ENCODE measurements at regions not wholly inside any gene's neighbourhood (a gene's known extent, or its start where the extent isn't known, plus 50 kb on each side); places are given as distances from the start of the nearest gene placed in this dataset.

GRCh38 chr7:91632234-91632940 lies 248.1 kb downstream of the MTERF1 start:
- DNase-seq (ENCODE audit: low read depth) = no peak

DNA sequence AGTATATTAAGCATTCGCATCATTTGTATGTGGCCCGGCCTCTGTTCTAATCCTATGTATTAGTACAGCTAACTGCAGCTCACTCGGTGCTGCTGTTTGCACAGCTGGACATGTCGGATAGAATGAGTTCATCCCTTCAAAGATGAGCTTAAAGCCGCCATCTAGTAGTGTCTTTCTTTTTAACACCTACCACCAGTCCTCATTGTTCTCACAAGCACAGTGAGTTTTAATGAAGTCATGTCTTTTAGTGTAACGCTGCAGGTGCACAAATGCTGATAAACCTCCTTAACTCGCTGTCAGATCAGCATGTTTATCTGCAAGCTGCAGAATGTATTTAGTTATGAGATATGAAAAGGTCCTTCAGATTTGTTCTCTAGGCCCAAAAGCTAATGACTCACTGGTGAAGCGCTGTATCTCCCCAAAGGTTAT lies 247.5 kb downstream of the MTERF1 start:
- DNase-seq (ENCODE audit: low read depth) = peak; percentile 10

DNA sequence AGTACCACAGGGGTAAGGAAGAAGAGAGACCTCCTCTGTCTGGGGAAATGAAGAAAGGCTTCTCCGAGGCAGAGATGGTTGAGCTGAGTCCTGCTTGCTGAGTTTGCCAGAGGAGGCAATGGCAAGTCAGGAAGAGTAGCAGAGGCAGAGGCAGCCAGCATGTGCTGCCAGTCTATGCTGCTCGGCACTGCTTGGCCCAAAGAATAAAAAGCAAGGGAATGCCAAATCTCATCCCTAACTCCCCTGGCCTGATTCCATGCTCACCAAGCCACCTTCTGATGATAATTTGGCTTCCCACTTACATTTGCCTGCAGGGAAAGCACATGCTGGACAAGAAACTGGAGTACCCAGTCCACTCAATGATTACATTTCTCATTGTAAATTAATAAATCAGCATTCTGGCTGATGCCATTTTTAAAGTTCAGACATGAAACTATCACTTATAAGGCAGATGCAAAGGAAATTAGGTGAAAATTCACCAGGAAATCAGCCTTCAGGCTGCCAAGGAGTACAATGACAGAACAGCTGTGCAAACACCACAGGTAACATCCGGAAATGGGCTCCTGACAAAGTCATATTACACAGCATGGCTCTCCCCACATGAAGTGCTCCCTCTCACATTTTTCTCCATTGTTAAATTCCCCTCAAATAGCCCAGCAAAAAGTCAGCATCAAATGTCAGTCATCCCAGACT lies 245.9 kb downstream of the MTERF1 start:
- DNase-seq (ENCODE audit: low read depth) = no peak

GRCh38 chr7:91636129-91636724 lies 244.3 kb downstream of the MTERF1 start:
- peak; percentile 39 for DNase-seq (ENCODE audit: low read depth)

GRCh38 chr7:91636728-91637127 lies 243.8 kb downstream of the MTERF1 start:
- no peak for DNase-seq (ENCODE audit: low read depth)

DNA sequence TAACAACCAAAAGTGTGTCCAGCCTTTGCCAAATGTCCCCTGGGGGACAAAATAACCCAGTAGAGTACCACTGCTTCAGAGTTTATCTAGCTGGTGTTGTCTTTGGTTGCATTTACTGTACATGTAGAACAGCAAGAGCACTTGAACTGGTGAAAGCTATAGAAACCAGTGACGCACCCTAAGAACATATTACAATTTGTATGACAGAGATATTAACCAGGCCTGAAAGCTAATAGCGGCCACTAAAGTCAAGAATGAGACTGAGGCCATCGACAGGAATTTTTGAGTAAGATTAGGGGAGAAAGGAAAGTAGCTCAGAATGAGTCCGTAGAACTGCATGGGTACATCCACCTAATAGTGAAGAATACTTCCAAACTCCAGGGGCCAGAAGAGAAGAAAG lies 236.2 kb downstream of the MTERF1 start:
- DNase-seq (ENCODE audit: low read depth) = no peak

- no peak for DNase-seq (ENCODE audit: low read depth)
Measured at GRCh38 chr7:91645542-91645941, 235.0 kb downstream of the MTERF1 start.

DNA sequence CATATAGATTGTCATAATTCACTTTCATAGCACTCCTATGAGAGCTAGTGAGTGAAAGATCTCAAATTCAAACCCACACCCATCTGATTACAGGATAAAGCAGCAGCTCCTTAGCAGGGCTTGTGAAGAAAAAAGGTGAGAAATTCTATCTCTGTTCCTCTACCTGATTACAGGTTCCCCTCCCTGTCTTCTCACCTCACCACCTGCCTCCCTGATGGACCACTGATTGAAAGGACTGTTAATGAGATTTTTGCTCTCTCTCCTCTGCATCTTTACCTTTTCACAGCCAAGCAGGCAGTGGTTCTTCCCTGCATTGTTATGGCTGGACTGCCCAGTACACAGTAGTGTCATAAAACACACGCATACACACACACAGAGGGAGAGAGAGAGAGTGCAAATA lies 228.5 kb downstream of the MTERF1 start:
- no peak for DNase-seq (ENCODE audit: low read depth)

DNA sequence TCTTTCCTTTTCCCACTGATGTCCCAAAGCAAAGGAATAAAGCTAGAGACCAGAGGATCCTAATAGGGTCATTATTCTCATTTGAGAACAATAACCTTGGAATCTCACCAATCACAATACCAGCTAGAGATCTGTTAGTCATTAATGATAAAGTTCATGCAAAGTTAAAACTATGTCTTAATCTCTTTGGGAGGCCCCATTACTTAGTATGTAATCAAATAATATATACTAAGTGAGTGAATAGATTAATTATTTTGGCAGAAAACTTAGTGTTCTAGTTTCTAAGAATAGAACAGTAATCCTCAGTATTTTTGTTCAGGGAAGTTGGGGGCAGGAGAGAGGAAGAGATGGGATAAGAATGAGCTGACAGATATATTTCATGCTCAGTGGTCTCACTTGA lies 227.2 kb downstream of the MTERF1 start:
- no peak for DNase-seq (ENCODE audit: low read depth)

GRCh38 chr7:91655656-91656055 lies 224.8 kb downstream of the MTERF1 start:
- peak; percentile 78 for DNase-seq (ENCODE audit: low read depth)

DNA sequence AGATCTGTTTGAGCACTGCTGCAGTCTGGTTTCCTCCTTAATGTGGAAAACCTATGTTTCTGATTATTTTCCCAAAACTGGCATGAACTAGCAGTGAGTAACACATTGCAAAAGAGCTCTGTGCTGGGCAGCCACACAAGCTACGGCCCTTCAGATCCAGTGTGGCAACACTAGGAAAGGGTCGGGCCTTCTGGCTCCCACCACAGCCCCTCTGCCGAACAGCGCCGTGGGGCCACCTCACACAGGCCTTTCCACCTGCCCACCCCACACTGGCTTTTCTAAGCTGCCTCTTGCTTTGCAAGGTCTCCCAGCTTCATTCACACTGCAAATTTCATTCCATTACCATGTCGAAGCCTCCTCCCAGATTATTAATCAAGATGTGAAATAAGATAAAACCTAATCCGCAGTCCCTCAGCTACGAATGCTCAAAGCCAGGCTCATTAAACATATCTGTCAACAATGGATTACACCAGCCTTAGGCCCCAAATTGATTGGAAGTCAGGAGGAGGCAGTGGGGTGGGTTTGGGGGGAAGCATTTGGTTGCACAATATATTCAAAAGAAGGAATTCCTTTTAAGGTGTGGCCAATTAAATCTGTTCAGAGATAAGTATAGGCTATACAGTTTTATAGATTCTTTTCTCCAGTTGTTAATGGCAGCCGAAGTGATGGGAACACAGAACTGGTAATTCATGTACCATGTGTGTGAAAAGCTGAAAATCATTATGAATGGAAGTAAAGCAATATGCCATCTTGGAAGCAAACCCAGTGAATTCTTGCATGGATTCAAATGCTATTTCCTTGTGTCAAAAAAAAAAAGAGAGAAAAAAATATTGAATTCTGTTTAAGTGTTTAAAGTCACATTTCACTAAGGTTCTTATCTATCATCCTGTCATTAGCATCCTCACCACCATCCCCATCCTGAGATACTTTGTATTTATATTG lies 223.7 kb downstream of the MTERF1 start:
- DNase-seq (ENCODE audit: low read depth) = peak; percentile 92

DNA sequence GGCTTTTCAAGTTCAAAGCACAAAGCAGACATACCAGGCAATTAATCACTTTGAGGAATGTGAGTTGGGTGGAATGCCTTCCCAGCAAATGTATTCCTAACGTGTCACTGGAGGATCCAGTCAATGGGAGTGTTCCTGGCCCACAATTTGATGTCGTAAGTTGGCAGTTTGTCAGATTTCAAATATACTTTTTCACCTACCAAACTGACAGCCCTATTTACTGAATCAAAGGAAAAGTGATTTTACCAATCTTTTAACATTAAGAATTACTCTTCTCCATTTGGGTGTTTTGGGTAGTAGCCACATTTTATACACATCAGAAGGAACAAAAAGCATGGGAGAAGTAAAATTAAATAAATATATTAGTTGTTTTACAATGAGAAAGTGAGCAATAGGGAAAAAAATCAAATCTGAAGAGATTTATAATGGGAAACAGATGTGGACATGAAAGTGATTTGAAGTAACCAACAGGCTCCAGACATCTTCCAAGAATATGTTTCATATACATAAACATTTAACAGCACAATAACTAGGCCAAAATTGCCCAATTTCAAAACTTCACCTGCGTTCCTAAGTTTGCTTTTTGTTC lies 222.9 kb downstream of the MTERF1 start:
- DNase-seq (ENCODE audit: low read depth) = peak; percentile 90

- no peak for DNase-seq (ENCODE audit: low read depth)
Measured at GRCh38 chr7:91659096-91659495, 221.4 kb downstream of the MTERF1 start.

- DNase-seq (ENCODE audit: low read depth) = no peak
Measured at GRCh38 chr7:91660734-91661356, 219.7 kb downstream of the MTERF1 start.

- DNase-seq (ENCODE audit: low read depth) = no peak
Measured at GRCh38 chr7:91661727-91662126, 218.8 kb downstream of the MTERF1 start.

DNA sequence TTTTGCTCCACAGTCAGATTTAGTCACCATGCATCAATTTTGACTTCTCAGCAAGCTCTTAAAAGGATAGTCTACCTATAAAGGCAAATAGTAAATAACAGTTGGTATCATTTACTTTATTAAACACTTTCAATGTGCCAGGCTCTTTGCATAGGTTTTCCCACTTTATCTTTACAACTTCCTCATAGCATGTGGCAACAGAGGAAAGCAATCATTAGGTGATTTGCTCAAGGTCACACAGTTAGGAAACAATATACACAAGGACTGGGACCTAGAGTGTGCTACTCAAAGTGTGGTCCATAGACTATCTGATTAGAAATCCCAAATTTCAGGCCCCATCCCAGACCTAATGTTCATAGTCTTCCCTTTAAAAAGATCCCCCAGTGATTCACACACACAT lies 212.3 kb downstream of the MTERF1 start:
- no peak for DNase-seq (ENCODE audit: low read depth)

DNA sequence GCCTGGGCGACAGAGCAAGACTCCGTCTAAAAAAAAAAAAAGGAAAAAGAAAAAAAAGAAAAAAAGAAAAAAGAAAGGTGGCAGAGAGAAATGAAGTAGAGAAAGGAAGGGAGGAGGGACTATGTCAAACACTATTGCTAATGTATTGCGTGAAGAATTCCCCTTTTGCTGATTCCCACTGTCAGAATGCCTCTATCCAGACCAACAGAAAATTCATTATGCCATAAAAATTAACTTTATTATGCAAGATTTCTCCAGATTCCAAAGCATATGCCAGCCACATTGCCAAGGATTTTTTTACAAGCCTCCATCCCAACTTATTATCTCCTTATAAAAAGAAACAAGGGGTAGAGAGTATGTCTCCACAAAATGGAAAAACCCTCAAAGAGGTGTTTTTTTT lies 209.3 kb downstream of the MTERF1 start:
- DNase-seq (ENCODE audit: low read depth) = no peak

DNA sequence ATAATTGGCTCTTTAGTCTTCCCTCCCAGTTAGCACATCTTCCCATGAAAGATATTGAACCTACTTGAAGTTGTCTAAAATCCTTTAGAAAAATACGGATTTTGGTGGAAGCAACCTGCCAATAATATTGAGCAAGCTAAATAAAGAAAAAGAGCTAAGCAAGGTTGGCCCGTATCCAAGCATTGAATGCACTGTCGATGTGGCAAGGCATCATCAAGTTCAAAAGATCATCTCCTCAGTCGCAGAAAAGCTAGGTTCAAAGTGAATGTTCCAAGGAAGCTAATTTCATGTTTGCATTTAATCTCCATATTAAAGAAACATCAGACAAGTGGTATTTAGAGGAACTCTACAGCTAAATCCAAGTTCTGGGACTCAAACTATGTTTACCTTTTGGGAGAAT lies 206.0 kb downstream of the MTERF1 start:
- no peak for DNase-seq (ENCODE audit: low read depth)

DNA sequence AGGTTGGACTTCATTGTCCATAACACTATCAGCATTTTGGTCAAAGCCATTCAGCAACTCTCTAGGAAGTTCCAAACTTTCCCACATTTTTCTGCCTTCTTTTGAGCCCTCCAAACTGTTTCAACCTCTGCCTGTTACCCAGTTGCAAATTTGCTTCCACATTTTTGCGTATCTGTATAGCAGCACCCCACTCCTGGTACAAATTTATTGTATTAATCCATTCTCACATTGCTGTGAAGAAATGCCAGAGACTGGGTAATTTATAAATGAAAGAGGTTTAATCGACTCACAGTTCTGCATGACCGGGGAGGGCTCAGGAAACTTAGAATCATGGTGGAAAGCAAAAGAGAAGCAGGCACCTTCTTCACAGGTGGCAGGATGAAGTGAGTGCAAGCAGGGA lies 198.8 kb downstream of the MTERF1 start:
- DNase-seq (ENCODE audit: low read depth) = no peak

- peak; percentile 96 for DNase-seq (ENCODE audit: low read depth)
Measured at GRCh38 chr7:91683823-91684222, 196.7 kb downstream of the MTERF1 start.

- DNase-seq (ENCODE audit: low read depth) = peak; percentile 90
Measured at GRCh38 chr7:91685544-91685943, 195.0 kb downstream of the MTERF1 start.

Measured in amniotic epithelial cell (primary cell).